LNCaP clone FGC (cell line): ENCODE measurements at regions not wholly inside any gene's neighbourhood (a gene's known extent, or its start where the extent isn't known, plus 50 kb on each side); places are given as distances from the start of the nearest gene placed in this dataset.

Experiments used
- DNase-seq: peaks from one replicate; pipeline ENCODE4 v3.0.0-alpha.2; 2011; ENCODE audit warnings: low read depth
- H3K4me3 ChIP-seq: 2 replicates; pipeline ENCODE4 v1.5.1; 2011; ENCODE audit warnings: mild to moderate bottlenecking, low read depth, low read length, control low read depth
- CTCF ChIP-seq: IDR thresholded peaks from 2 replicates; pipeline ENCODE4 v1.5.1; 2012; ENCODE audit warnings: mild to moderate bottlenecking; ENCODE audit not compliant: control insufficient read depth, insufficient read depth; ENCODE audit errors: extremely low read depth

- H3K4me3 ChIP-seq: no peak overlapping the region
- no peak for DNase-seq
- no peak for TF ChIP-seq CTCF
These were observed 215.4 kb upstream of the DIO2 start for GRCh38 chr14:80426683-80427082.

- DNase-seq: no peak
- no peak for TF ChIP-seq CTCF
- no peak overlapping the region for H3K4me3 ChIP-seq
These were observed 214.4 kb upstream of the DIO2 start for GRCh38 chr14:80425686-80426085.

GRCh38 chr14:80419769-80420168, 208.5 kb upstream of the DIO2 start:
- no peak overlapping the region for H3K4me3 ChIP-seq
- no peak for DNase-seq
- no peak for TF ChIP-seq CTCF

- peak; percentile 57 for DNase-seq
These were observed 208.0 kb upstream of the DIO2 start for GRCh38 chr14:80419345-80419744.

GRCh38 chr14:80415636-80416035, 204.3 kb upstream of the DIO2 start:
- DNase-seq: no peak
- no peak for TF ChIP-seq CTCF
- no peak overlapping the region for H3K4me3 ChIP-seq

More at GRCh38 chr14:80419345-80419744, 208.0 kb upstream of the DIO2 start:
- H3K4me3 ChIP-seq: no peak overlapping the region
- no peak for TF ChIP-seq CTCF

GRCh38 chr14:80414080-80414479, 202.8 kb upstream of the DIO2 start:
- no peak for TF ChIP-seq CTCF
- no peak overlapping the region for H3K4me3 ChIP-seq
- no peak for DNase-seq

- no peak for TF ChIP-seq CTCF
- DNase-seq: no peak
- no peak overlapping the region for H3K4me3 ChIP-seq
These were observed 193.1 kb upstream of the DIO2 start for GRCh38 chr14:80404413-80404812.
